GM19438 (cell line): ENCODE measurements at regions not wholly inside any gene's neighbourhood (a gene's known extent, or its start where the extent isn't known, plus 50 kb on each side); places are given as distances from the start of the nearest gene placed in this dataset.

Experiments used
- ATAC-seq: cut with Tn5 transposase; IDR thresholded peaks from one replicate; pipeline ENCODE4 v1.9.1; 2021; ENCODE audit warnings: low read depth; ENCODE audit not compliant: unreplicated experiment

DNA sequence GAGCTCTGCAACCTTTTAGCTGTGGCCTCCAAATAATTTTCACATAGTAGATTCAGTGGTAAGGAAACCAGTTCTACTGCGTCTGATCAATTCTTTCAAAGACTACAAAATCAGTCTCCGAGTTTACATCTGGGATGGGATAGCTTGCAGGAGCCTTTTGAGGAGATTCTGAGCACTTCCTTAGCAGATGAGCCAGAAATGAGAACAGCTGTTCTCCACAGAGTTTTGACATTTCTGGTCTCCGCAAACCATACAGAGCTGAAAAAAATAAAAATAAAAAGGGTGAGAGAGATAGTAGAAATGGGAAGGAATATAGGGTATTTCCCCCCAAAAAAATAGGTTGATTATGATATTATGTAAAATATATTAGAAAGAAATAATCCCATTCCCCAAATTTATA, 119.3 kb downstream of the LYPLAL1 start:
- ATAC-seq = no peak

DNA sequence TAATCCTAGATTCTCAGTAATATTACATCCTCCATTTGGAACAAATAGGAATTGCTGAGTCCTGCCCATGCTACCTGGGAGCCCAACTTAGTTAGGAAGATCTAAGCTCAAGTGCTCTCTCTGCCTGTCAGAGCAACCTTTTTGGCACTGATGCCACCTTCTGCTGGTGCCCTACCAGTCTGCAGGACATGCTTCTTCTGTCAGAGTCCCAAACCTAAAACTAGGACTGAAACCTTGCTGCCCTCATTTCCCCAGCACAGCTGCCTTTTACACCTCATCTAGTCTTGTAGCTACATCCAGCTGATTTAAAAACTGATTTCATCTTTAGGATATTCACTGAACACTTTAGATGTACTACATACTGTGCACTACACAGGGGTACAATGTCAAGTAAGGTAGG, 118.7 kb downstream of the LYPLAL1 start:
- ATAC-seq = no peak

DNA sequence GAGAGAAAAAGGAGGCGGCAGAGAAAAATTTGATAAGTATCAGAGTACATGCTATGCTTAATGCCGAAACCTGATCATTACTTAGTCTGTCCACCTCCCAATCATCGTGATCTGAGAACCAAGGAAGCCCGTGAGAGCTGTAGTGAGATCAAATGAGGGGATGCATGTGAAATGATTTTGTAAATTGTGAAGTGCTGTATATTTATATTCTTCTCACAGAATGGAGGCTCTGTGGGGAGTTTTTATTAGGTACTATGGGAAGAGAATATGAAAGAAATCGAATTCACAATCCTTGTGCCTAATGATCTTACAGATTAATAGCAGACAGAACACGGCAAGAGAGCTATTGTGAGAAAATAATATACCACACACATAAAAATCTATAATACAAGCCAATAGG, 115.5 kb downstream of the LYPLAL1 start:
- no peak for ATAC-seq

DNA sequence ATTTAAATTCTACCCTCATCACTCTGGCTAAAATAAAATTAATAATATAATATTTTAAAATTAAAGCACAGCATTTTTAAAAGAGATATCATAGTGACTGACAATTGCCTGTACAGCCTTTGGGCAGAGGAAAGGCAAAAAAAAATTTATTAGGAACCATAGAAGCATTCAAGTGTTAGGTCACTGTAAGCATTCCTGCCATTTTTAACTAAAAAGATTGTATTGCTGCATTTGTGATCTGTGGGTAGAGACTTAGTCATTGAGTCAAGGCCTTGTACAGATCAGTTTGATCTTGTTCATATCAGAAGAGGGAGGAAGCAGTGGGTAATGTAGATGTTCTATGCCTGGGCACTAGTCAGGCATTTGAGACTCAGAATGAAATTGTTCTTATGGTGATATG, 109.9 kb downstream of the LYPLAL1 start:
- ATAC-seq = no peak

DNA sequence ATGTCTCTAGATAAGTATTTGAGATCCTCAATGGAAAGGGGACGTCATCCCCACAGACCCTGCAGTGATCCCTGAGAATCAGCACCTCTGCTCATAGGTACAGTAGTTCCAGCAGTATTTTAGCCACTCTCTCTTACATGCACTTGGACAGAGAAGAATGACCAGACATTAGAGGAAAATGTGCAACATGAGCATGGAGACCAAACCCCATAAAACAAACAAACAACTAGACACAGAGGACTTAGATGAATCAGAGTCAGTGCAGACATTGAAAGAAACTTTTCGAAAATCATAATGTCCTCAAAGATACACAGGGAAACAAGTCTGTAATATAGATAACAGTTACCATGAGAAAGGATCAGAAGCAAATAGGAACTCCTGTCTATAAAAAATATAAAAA, 108.2 kb downstream of the LYPLAL1 start:
- no peak for ATAC-seq

DNA sequence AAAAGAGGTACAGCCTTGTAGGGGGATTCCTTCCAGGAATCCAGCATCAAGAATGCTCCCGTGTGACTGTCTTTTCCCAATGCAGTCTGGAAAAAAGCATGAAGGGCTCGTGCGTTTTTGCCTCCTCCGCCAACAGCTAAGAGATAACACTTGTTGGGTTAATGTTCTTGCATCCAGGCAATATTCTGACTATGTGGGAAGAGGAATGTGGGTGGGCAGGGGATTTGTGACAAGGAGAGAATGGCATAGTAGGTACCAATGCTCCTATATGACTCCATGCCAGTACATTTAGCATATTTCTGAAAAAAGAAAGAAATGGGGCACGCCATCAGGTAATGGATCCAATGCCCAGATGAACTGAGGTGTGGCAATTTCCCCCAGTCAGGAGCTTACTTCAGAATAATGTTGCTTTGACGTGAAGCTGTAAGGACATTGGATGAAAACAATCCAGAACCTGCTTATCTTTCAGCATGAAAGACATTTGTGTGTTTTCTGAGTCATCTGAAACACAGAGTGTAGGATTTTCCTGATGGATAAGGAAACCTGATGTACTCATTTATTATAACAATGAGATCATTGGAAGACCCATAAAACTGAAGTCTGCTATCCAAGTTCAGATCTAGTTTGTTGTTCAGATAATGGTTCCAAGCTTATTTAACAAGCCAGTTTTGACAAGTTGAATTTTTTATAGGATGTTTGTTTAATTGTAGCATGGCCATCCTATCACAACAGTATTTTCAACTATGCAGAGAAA, 105.5 kb downstream of the LYPLAL1 start:
- ATAC-seq = no peak

DNA sequence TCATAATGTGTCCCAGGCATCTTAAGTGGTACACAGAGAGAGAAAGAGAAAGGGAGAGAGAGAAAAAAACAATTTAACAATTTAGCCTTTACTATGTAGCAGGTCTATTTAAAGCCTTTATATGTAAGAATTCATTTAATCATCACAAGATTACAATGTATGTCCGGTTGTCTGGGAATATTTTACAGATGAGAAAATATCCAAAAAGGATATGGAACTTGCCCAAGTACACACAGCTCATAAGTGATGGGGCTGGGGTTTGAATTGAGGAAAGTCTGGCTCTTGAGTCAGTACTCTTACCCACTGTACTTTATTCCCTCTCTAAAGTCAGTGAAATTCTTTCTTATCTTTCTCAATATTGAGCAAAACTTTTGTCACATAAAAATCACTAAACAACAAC, 104.6 kb downstream of the LYPLAL1 start:
- no peak for ATAC-seq

DNA sequence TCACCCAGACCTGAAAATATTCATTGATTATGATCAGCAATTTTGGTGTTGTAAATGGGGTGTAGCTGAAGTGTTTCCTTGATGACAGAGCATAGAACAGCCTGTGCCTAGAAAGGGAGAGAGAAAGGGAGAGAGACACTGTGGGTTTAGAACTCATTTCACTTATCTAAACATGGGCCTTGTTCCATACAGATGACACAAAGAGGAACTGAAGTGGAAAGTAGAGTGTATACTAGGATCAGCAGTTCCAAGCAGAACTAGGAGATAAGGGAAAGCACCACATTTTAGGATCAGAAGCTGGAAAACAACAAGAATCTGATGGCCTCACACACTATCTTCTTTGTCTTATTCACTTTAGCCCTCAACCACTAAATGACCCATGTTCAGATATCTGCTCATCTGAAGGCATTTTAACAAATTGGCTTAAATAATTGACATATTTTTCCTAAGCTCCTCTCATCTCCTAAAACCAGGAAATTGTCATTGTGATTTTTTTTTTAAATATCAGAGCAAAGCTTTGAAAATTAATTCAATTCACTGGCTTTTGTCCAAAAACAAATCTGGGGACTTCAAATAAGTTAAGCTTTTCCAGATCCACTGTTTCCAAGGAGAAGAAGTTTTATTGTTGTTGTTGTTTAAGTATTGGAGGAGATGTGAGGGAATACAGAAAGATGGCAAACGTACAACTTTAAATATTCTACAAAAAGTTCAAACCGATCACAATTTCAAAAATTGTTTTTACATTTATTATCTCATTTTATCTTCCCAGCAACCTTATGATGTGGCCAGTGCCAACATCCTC, 103.8 kb downstream of the LYPLAL1 start:
- ATAC-seq = no peak

DNA sequence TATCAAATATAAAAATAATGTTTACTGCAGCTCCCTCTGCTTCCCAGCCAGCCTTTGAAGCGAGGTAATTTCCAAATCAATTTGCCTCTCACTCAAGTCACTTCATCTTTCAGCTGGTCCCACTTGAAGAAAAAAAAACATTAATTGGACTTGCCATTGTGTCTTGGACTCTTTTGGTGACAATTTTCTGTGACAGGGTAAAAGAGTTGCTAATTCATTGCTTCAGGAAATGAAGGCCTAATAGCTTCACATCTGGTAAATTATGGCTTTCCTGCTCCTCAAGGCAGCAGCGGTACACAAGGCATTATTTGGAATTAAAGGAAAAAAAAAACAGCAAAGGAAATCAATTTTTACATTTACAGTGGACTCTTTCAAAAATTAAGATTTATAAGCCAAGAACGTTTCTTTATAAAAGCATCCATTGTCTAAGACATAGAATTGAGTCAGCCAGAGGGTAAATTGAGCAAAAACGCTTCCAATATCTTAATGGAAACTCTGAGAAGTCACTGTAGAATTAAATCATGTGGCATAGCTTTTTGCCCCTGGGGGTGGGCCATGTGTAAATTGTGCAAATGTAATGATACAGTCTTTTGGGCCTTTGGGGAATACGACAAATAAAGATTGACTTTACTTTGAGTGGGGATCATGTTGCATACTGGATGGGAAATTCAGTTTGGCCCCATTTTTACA, 102.5 kb downstream of the LYPLAL1 start:
- no peak for ATAC-seq

DNA sequence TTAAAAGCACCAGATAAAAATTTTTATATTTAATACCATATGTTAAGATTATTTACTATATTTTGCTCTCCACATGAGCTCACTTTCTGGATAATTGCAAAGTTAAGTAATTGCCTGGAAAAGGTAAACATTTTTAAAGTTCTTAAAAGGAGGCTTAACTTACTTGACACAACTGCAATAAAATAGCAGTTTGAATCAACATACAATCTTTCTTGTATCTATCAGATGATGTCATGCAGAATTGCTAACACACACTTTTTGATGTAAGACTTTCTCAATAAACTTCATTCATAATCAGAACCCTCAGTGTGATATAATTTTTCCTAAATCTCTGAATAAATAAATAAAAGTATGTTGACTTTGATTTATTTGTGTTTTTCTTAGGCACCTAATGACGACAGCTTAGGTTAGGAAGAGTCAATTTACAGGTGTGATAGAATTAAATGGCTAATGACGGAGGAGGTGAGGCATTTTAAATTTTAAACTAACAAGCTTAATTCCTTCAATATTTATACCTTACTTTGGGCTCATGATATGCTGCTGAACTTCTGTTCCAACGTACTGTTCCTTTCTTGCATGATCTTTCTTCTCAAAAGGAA, 99.5 kb downstream of the LYPLAL1 start:
- no peak for ATAC-seq

DNA sequence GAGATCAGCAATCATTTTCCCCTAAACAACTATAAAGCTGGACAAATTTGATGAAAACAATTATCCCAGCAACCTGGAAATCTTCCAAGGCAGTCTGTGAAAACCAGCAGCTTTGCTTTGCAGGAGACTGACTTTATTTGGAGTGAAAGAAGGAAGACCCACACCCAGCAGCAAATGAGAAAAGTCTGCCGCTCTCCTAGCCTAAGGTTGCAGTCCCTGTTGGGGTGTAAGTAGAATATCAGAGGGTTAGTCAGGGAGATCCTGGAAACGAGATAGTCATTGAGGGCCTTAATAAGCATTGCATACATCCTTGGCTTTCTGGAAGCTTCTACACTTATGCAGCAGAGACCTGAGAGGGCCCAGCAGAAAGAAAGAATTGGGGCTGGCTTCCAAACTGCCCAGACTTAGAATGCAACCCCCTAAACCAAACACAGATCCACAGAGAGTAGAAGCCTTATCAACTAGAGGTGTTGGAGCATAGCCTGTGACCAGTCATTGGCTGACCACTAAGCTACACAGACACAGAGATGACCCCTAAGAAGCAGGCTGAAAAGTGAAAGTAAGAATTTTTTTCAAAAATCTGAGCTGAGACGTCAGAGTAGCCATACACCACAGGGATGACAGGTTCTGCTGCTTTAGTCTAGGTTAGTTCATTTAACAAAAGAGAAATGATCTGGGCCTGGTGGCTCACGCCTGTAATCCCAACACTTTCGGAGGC, 98.3 kb downstream of the LYPLAL1 start:
- ATAC-seq = no peak

DNA sequence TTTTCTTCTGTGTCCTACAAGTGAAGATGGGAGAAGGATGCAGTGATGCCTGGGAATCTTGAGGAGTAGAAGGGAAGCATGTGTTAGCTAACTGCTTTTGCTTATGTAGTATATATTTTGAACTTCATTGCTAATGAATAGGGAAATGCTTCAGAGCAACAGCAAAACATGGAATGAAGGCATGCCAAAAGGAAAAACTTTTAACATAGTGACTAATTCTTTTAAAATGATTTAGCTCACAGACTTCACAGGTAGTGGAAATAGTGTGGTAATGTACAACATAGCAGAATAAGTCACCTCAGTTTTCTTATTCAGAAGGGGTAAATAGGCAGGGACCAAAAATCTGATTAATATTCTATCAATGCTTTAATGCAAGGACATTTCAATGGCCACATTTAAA, 95.5 kb downstream of the LYPLAL1 start:
- ATAC-seq = no peak

DNA sequence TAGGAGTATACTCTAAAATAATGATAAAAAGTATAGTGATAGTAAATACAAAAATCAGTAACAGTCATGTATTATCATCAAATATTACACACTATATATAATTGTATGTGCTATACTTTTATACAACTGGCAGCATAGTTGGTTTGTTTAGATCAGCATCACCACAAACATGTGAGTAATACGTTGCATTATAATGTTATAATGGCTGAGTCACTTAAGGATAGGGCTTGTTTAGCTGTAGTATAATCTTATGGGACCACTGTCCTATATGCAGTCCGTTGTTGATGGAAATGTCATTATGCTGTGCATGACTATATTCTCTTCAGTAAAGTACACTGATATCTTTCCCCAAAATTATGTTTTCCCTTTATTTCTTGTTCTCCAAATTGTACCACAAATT, 92.8 kb downstream of the LYPLAL1 start:
- ATAC-seq = no peak

DNA sequence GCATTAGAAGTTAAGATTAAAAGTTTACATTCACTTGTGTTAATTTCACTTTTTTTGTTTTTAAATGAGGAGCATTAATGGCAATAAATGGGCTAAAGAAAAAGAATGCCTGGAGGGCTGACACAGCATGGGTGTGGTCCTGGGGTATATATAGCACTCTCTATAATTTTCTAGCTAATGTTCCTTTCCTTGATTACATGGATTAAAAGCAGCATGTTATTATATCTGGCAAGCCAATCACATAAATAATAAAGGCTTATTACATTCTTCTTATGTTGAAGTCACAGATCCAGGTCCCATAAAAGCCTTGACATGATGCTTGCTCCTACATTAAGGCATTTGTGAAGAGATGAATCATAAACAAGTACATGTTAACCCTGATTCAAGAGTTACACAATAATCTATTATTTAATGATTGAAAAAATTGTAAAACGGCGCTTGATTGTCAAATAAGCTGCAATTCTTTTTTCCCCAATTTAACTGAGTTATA, 91.4 kb downstream of the LYPLAL1 start:
- ATAC-seq = no peak

DNA sequence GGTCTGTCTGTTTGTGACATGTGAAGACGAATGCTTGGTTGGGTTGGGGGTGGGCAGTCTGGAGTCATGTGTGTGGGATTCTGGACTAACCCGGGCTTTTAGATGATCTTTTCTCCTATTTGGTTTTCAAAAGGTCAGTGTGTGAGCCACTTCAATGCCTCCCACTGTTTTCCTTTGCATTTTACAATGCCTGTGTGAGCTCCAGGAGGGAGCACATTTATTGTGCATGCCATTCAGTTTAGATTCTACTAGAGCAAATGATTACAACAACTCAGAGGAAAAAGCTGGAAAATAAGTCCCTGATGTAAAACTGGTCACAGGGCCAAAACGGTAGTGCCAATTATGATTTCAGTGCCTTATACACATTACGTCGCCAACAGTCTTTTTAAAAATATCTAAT, 90.9 kb downstream of the LYPLAL1 start:
- no peak for ATAC-seq
